ENCODE measurements at regions not wholly inside any gene's neighbourhood (a gene's known extent, or its start where the extent isn't known, plus 50 kb on each side); places are given as distances from the start of the nearest gene placed in this dataset.

DNA sequence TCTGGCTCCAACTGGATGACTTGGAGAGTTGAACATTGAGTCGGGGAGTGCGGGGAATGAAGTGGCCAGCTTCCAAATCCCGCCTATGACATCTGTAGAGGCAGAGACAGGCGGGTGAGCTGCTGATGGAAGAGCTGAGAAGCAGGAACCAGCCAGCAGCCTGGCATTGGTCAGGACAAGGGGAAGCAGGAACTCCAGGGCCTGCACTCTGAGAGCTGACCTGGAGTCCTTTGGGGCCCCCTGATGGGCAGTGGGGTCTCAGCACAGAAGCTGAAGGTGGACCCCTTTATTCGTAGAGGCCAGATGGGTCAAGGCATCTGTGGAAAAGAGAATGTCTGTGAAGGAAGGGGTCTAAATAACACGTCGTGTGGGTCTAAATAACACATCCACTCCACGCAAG lies 57.0 kb downstream of the SEC61G start:
- no peak for DNase-seq

DNA sequence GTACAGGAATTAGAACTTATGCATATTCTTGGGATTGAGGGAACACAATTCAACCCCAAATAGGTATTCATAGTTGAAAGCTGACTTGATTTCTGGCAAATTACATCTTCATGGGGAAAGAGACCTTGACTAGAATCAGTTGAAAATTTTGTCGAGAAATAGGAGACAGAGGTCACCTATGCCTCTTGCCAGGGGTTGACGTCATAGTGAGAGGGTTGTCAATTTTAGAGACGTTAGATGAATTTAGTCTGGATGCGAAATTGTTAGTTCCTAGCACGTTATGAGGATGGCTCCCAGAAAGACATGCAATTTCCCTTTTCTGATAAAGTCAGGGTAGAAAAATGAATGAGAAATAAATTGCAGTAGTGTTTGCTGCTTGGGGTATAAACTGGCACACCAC lies 59.3 kb downstream of the SEC61G start:
- no peak for DNase-seq

DNA sequence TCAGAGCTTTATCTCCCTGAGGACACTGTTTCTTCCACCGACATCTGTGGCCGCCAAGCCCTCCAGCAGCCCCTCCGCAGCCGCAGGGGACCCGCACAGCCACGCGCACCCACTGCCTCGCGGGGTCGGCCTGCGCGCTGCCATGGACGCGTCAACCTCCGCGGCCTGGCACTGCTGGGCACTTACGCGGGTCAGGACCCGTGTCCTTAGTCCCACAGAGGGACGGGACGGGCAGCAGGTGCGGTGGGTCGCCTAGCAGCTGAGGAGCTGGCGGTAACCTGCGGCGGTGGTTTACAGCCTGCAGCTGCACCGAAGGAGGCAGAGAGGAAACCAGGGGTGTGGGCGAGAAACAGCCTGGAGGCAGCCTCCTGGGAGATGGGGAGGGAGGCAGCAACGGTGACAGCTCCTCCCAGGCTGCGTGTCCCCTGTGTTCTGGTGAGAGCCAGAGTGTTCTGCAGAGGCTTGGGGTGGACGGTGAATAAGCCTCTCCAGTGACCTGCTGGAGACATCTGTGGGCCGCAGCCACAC lies 61.3 kb downstream of the SEC61G start:
- no peak for DNase-seq

DNA sequence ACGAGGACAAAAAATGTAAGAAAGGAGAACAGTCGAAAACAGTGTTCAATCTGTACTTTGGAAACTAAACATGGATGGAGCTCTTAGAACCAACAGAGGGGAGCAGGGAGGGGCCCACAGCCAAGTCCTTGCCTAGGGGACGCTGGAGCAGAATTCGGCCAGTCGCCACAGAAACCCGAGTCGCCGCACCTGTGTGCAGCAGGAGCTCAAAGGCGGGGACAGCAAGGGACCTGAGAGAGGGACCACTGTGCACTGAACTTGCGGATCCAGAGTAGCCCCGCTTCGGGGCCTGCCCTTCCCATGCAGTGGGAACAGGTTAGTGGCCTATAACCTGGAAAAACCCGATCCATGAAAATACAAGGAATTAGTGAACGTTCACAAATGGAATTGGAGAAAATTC lies 68.1 kb downstream of the SEC61G start:
- DNase-seq, result no peak

DNA sequence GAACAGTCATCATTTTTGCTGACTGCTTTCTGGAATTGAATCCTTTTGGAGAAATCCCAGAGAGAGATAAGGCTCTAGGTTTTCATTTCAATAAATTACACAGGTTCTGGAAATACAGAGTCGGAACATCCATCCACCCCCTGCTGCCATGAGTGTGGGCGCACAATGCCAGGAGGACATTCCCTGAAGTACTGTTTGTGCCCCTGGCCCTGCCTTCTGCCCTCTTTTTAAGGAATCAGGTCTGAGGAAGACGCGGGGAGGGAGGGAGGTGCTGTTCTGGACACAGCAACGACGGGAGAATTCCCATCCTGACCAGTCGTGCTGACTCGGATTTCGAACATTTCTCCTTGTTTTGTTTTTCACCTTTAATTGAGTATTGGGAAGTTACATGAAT lies 69.0 kb downstream of the SEC61G start:
- DNase-seq, result no peak

DNA sequence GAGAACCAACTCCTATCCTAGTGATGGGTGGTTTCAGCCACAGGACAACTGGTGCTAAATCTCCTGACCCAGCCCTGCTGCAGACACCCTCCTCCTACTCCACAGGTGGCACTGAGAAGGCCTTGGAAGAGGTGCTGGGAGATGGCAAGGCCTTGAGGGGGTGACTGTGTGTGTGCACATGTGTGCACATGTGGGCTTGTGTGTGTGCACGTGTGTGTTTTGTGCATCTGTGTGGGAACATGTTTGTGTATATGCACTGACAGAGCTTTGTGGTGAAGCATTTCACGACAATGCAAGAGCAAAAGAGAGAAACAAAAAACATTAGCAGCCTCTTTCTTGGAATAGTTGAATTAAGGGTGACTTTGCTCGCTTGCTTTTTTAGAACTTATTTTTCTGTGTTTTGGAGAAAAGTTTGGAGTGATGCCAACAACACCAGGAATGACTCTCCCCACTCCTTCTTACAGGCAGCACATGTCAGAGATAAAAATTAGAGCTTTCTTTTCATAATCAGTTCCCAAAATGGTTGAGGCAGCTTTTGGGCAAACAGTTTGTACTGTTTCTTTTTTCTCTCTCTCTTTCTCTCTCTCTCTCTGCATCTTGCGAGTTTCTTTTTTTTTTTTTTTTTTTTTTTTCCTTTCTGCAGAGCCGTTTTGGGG lies 69.5 kb downstream of the SEC61G start:
- no peak for DNase-seq

DNA sequence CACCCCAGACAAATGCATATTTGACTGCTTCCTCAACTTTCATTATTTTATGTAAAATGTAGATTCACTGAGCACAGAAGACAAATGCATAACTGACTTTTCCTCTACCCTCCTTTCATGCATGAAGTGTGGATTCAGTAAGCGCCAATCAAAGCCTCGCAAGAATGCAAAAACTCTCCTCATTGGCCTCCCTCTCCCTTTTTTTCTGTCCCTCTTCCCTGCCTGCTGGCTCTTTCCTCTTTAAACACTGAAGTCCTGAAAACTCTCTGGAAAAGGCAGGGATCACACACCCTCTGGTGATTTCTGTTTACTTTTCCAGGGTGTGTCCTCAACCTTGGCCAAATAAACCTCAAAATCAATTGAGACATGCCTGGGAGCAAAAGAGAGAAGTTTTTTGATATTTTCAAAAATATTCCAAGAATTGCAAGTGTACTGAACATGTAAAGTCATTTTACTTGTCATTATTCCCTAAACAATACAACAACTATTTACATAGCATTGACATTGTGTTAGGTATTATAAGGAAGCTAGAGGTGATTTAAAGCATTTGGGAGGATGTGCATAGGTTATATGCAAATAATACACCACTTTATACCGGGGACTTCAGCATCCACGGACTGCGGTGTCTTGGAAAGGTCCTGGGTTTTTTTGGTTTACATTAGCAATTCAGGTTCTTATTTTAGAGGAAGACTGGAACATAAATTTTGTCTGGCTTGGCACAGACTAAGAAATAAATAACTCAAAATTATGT lies 71.4 kb downstream of the SEC61G start:
- DNase-seq, result no peak

DNA sequence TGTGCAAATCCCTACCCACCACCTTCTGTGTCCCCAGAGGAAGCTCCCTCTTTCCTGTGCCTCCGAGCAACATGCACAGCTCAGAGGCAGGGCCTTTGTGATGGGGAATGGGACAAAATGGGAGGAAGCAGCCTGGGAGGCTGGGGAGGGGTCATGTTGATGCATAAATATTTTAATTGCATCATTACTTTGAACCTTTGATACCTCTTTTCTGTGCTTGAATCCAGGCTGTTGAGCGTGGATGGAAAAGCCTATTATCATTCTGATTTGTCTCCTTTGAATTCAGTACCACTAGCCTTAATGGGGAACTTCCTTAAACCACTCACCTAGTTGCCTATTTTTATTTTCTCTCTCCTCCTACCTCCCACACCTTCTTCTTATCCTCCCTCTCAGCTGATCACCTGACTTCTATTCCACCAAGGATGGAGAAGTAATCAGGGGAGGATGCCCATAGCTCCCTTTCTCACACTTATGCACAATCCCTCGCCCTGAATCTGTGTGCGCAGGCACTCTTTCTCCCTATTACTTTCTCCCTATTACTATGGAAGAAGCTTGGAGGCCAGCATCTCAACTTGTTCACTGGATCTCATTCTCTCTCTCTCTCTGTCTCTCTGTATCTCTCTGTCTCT lies 78.5 kb downstream of the SEC61G start:
- DNase-seq, result no peak

DNA sequence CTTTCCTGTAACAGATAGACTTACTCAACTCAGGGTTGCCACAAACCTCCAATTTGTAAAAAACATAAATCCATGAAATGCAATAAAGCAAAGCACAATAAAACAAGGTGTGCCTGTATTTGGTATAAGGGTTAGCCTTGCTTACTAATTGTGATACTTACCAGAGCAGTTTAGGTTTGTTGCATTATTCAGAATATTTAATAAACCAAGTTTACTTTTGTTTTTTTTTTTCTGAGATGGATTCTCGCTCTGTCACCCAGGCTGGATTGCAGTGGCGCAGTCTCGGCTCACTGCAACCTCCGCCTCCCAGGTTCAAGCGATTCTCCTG lies 79.6 kb downstream of the SEC61G start:
- DNase-seq, result no peak

DNA sequence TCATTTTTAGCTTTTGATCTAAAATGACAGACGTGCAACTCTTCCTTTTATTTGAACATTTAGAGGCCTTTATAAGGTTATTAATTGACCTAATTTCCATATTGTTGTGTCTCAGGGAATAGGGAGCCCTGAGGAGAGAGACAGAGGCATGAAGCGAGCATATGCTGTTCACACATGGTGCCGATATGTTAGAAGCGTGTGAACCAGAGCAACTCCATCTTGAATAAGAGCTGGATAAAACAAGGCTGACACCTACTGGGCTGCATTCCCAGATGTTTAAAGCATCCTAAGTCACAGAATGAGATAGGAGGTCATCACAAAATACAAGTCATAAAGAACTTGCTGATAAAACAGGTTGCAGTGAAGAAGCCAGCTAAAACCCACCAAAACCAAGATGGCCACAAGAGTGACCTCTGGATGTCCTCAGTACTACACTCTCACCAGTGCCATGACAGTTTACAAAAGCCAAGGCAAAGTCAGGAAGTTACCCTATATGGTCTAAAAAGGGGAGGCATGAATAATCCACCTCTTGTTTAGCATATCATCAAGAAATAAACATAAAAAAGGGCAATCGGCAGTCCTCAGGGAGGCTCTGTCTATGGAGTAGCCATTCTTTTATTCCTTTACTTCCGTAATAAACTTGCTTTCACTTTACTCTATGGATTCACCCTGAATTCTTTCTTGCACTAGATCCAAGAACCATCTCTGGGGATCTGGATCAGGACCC lies 80.1 kb downstream of the SEC61G start:
- no peak for DNase-seq

DNA sequence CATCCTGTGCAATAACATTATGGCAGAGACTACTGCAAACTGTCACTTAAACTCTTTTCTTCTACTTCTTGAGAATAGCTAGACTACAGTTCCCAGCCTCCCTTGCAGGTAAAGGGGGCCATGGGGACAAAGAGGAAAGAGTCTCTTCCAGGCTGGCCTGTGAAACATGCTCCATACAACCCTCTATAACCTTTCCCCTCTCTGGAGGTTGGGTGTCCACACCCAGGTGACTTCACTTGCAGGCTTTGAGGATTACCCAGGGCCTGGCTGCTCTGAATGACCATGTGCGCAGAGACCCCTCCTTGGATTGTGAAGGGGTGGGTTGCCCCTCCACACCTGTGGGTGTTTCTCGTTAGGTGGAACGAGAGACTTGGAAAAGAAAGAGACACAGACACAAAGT lies 84.1 kb downstream of the SEC61G start:
- DNase-seq, result no peak

DNA sequence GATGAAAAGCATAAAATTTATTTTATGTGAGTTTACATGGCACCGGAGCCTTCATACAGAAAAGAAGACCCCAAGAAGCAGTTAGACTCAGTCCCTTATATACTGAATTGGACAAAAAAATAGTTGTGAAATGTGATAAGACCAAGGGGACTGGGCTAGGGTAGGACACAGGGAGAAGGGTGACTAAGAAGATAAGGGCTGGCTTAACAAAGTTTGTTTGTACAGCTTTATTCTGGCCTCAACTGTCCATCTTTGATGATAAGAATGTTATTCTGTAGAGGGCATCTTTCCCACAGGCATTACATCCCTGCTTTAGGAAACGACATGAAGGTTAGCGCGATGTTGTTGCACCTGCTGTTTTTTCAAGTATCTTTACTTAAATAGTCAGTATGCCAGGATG lies 86.5 kb downstream of the SEC61G start:
- DNase-seq, result no peak

DNA sequence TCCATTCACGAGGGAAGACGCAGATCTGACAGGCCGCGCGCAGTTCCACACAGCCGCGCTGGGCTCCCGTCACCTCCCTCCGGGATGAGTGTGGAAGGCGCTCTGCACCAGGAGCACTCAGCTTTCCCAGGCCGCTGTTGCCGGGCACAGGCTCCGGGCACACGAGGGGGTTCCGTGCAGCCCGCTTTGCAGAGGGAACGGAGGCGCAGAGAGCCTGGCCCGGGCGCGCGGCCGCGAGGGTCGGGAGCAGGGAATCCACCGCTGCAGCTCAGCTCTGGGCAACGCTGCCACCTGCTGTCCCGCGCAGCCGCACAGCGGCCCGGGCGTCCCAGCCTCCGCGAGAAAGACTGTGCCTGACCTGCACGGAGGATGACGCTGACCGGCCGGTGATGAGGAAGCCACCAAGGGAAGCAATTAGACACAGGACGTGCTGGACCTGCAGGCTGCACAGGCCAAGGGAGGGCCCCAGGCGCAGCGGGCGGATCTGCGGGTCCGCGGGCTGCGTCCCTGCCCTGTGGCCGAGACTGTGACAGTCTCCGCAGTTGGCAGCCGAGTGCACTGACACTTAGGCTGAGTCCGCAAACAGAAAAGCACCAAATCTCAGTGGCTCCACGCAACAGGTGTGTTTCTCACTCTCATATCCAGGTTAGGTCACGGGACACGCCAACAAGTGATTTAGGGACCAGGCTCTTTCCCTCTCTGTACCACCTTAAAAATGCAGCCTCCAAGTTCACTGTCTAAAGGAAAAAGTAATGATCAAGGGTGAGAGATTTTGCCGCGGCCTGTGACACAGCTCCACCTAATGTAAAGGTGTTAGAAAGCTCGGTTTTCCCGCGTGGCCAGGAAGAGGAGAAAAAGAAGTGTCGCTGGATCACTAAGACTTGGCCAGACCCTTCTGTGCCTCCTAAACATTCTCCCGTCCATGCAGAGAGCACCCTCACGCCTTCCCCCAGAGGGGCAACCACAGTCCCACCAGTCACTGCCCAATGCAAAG lies 94.5 kb downstream of the SEC61G start:
- peak; percentile 48 to 74 for DNase-seq

DNA sequence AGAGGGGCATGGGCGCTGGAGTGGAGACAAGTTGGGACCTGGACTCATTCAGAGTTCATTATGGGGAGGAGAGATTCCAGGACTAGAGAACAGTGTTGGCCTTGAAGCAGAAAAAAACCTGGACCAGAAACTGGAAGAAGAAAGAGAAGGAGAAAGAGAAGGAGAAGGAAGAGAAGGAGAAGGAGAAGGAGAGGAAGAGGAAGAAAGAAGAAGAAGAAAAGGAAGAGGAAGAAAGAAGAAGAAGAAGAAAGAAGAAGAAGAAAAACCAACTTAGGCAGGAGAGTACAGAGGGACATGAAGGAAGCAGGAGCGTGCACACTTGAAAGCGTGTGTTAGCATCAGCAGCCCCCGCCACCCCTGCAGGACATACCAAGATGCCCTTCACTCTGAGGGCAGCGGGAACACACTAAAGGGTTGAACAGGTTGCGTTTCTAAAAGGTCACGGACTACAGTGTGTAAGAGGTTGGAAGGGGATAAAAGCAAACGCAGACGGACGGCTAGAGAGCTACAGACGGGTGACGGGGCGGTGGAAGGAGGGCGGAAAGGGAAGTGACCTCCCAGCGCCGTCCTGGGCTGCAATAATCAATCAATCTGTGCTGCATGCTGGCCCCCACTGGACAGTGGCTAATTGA lies 95.3 kb downstream of the SEC61G start:
- no peak for DNase-seq

DNA sequence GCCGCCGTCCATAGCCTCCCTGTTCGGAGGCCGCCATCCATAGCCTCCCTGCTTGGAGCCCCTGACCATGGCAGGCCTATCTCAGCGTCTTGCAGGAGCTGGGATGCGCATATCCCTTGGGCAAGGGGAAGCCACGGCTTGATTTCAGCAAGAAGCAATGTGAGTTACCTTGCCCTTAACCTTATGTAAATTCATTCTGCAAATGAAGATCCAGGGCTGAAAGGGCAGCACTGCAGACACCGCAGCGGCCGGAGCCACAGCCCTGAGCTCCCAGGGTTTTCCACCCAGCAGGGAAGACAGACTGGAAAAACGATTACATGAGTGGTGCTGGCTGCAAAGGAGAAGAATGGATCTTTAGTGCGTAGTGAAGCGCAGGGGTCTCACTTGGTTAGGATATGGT lies 95.8 kb downstream of the SEC61G start:
- DNase-seq, result no peak

DNA sequence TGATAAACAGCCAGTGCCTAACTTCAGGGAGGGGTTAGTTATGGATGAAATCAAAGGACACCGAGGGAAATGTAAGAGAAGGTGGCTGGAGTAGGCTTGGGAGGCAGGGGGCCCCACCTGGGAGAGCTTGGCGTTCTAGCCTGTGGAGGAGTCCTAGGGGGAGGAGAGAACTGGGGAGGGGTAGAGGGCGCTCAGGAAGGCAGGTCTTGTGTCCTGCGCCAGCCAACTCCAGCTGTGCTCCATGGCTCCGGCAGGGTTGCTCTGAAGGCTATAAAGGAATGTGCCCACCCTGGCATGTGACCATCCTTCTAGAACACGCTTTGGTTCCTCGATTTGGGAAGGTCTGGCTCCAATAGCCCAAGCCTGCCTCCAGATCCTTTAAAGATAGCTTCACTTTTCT lies 96.3 kb downstream of the SEC61G start:
- DNase-seq, result no peak

DNA sequence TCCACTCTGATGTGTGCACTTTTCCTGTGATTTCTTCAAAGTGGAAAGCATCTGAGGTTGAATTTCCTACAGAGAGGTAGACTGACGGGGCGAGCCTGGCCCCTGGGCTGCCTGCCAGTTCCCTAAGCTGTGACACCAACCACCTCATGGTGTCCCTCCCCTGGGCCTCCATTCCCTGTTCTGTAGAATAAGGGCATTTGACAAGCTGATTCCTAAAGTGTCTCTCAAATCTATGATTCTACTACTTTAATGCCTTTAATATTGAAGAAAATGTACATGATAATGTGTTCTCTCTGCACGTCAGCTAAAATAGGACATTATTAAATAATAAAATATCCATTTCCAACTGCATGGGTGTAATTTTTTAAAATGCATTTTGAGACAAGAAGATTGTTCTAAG lies 105.1 kb downstream of the SEC61G start:
- DNase-seq, result no peak

DNA sequence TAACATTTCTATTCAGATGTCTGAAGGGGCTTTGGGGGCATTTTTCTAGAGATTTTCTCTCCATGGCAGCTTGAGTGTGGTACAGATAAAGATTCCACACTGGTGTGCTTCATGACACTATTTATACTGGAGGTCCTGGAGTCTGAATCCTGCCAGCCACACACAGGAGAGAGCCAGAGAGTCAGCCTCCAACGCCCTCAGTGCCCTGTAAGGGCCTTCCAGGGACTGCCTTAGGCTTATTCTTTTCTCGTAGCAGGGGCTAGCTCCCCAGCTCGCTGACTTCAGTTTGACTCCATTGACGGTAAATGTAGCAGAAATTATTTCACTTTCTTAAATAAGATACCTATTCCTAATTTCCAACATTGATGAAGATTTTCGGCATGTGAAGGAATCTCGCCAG lies 100.9 kb downstream of the VSTM2A start:
- no peak for DNase-seq

DNA sequence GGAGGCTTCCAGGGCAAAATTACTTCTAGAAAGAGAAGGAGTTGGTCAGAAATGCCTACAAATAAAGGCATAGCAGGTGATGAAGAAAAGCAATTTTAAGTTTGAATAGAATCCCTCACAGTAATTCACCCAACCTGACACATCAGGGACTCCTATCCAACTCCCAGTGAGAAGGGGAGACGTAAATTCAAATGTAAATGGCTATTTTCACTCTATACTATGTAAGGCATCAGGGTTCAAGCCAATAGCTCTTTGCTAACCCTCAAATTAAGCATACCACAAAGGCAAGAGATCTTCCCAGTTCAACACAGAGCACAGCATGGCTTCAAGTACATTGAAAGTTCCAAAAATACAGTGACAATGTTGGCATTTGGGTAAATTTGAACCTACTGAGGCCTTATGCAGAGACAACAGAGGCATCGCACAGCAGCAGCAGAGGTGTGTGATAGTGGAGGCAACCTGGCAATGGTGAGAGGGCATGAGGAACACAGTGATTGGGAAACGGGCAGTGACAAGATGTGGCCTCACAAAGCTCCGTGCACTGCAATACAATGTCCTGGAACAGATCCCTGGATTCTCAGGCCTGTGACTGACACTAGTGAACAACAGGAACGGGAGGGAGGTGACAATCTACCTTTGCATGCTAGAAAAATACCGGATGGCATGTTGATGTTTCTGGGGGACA lies 95.7 kb downstream of the VSTM2A start:
- no peak for DNase-seq

DNA sequence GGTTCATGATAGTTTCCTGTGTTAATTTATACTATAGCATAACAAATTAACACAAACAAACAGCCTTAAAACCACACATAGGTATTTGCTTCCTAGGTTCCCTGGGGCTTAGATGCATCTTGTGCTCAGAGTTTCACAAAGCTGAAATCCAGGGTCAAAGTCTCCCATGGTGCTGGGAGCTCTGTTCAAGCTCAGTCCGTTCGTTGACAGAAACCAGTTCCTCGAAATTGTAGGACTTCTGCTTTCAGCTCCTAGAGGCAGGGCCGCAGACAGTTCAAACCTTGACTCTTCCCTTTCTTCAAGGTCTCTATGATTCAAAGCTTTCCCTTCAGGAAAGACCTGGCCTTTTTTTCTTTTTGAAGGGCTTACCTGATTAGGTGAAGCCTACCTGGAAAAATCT lies 90.5 kb downstream of the VSTM2A start:
- no peak for DNase-seq

DNA sequence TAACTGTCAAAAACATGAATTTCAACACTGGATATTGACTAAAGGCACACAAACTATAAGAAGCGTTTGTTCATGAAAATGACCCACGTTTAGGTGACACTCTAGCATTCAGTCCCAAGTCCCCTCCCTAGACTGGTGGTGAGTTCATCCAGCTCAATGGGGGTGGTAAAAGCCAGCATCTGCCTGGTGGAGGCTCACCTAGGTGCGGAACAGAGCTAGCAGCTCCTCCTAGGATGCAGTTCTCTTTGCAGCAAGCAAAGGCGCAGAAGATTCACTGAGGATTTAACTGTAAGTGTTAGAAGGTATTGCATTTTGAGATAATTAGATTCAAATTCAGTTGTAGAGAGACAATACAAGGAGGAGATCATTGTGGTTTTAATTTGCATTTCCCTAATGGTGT lies 87.6 kb downstream of the VSTM2A start:
- no peak for DNase-seq
